HG02885 (cell line): ENCODE measurements at regions not wholly inside any gene's neighbourhood (a gene's known extent, or its start where the extent isn't known, plus 50 kb on each side); places are given as distances from the start of the nearest gene placed in this dataset.

Experiments
- ATAC-seq: cut with Tn5 transposase; IDR thresholded peaks from one replicate; pipeline ENCODE4 v1.9.1; 2021; ENCODE audit warnings: mild to moderate bottlenecking; ENCODE audit not compliant: unreplicated experiment, poor library complexity

DNA sequence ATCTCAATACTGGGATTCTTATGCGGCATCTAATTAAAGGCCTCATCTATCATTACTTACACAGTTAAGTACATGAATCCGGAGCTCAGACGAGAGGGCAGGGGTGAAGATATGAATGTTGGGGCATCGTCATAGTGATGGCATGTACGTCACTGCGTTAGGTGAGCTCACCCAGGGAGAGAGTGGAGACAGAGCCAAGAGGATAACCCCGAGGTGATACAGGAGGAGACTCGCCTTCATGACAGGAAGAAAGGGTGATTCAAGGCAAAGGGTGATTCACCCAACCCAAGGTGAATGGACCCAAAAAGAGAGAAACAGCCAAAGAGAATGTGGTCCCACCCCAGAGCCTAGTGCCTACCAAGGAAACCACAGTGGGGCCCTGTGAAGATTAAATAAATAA is 132.9 kb upstream of the BLID start:
- no peak for ATAC-seq

DNA sequence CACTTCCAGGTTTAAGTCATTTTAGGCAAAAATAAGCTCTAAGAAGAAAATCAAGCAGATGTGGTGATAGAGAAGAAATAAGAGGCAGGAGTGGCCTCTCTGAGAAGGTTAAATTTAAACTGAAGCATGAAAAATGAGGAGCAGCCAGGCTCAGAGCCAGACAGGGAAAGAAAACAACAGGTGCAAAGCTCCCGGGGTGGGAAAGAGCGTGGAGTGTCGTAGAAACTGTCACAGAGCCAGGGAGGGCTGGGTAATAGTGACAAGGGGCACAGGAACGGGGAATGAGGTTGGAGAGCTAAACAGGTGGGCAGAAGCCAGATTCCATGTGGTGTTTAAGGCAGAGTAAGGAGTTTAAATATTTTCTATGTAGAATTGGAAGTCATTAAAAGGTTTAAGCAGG is 132.1 kb upstream of the BLID start:
- no peak for ATAC-seq

DNA sequence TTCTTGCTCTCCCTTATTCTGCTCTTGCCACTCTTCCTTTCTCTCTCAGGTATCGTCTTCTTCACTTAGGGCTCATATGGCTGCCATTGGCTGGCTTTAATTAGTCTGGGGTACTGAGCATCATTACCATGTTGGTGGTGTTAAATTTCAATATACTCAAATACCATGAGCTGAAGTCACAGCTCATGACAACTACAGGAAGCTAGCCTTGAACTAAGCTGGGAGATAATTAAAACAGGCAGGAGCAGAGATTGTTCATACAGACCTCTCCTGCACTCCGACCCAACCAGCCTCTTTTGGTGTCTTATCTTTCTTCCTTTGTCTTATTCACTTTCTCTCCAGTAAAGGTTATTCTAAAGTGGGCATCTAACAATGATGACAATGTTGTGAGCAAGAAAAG is 130.9 kb upstream of the BLID start:
- ATAC-seq, result no peak

DNA sequence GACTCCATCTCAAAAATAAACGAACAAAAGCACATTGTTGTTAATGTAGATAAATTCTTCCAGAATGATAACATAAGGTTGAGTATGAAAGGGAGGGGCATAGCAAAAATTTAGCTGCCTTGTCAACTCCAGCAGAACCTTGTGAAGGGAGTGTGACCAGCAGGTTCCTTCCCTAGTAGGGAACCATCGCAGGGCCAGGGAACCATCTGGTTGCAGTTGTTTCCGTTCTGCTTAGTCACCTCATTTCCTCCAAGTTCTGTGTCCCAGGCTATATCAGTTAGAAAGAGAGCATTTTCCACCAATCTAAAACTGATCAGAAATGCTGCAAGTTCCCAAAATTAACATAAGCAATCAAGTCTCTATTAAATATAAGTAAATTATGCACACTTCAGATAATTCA is 126.7 kb upstream of the BLID start:
- ATAC-seq, result no peak

DNA sequence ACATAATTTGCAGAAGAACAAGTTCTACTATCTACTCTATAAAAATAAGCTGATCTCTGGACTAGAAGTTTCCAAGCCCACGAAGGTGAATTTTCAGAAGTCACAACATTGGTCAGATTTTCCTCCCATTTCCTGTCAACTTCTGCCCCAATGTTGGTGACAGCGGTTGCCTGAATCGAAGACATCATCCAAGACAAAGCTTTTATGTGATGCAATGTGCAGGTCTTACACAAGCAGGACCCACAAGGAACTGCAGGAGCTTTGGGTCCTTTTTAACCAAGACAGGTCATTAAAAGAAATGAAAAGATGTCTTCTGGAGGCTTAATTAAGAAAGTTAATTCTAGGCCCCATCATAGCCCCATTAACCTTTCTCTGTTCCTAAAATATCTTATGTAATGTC is 125.6 kb upstream of the BLID start:
- ATAC-seq, result no peak

DNA sequence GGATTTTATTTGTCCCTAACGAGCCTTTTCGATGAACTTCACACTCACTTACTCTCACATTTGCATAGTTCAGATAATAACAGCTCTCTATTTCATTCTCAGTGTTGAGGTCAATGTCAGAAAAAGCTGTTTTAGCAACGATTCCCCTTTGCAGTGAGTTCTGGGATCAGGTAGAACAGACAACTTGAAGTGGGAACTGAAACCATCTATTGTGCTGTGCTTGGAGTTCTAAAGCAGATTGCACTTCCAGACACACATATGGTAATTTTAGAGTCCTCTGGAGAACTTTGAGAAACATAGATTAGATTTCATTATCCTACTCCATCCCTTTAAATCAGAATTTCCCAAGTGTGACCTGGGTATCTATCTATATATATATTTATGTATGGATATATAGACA is 124.6 kb upstream of the BLID start:
- no peak for ATAC-seq

DNA sequence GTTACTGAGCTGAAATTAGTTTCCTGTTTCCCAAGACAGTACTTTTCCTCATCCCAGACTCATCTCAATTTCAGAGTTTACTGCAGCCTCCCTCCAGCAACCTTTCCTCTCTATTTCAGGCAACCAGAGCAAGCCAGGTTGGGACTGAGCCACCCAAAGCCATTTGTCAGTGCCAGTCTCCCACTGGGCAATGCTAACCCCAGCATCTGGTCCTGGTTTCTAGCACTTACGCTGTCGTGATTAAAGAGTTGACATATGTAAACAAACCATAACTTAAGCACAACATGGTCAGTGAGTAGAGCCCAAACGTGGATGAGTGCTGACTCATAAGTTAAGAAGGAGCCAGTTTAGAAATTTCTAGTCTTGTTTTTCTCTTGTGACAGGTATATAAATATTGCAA is 119.6 kb upstream of the BLID start:
- ATAC-seq, result no peak

DNA sequence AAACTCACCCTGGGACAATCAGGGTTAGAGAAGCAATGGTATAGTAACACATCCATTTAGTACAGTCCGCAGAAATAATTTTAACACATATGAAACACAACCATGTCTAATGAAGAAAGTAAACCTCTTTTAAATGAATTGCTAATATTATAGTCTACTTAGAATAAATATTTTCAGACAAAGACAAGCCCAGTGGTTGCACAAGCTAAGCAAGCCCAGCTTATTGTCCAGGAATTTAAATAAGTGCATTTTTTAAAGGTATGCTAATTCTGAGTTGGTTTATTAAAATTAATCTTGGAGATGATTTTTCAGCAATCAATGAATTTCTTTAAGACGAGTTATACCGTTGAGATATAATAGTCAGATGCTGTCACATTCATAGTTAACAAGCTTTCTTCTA is 118.8 kb upstream of the BLID start:
- no peak for ATAC-seq

DNA sequence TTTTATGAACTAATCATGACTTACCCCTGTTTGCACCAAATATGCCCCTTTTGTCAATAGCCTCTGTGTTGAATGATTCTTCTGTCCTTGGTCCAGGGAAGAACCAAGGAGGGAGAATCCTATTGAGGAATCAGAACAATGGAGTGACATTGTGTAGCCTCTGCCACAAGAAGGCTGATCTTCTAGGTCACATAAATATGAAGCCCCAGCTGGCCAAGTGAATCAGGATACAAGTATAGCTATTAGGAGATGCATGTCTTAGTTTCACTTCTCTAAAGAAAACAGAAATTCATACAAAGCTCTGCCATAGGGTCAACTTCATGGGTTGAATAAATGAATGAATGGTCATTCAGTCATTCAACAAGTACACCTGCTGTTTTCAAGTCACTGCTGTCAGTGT is 118.2 kb upstream of the BLID start:
- no peak for ATAC-seq

DNA sequence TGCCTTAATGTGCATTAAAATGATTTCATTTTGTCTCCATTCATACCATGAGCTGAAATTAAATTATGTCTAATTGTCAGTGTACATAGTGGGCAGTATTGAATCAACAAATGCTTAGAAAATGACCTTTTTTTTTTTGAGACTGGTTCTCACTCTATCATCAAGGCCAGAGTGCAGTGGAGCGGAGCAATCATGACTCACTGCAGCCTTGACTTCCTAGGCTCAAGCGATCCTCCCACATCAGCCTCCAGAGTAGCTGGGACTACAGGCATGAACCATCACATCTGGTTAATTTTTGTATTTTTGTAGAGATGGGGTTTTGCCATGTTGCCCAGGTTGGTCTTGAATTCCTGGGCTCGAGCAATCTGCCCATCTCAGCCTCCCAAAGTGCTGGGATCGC is 117.0 kb upstream of the BLID start:
- no peak for ATAC-seq

DNA sequence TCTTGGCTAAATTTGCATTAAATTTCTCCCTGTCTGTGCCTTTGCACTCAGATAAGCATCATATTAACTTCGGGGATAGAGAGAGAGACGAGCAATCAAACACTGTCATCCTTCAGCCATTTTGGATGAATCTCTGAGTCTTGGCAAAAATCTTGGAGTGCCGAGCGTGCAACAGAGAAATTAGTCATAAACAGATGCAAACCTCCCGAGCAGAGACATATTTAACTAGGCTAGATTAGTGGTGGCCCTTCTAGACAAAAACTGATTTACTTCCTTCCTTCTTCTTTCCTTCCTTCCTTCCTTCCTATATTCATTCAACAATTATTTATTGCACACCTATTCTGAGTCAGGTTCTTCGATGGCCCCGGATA is 114.4 kb upstream of the BLID start:
- no peak for ATAC-seq

DNA sequence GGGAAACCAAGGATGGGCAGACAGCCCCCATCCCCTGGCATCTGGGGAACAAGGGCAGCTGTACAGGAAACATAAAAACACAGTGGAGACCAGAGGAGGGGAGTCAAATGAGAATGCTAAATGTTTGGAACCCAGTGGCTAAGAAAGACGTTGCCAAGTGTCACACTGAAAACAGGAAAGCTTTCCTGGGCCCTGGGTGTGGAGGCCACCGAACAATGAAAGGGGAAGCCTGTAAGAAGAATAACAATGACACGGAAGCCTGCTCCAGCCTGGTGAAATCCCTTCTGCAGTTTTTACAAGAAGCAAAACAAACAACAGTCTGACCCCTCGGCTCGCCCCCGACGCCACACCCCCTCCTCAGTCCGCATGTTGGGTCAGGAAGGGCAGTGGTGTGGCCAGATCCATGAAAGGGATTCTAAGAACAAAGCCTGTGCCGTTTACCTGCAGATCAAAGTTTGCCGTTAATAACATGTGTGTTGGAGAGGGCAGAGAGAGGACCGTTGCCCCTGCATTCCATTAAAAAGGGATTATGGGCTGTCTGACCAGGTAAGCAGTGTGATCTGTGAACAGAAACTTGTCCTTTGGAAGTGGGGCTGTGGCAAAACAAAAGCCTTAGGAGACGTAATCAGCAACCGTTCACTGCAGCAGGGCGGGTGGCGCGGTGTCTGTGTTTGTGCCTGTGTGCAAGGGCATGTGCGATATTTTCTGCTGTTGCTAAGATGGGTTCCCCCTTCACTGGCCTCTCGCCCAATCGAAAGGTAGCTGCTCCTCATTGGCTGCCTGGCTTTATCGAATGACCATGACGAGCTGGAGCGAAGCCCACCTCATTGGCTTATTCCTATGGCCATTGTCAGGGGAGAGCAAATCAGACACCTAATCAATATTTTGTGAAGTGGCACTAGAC is 113.7 kb upstream of the BLID start:
- no peak for ATAC-seq

DNA sequence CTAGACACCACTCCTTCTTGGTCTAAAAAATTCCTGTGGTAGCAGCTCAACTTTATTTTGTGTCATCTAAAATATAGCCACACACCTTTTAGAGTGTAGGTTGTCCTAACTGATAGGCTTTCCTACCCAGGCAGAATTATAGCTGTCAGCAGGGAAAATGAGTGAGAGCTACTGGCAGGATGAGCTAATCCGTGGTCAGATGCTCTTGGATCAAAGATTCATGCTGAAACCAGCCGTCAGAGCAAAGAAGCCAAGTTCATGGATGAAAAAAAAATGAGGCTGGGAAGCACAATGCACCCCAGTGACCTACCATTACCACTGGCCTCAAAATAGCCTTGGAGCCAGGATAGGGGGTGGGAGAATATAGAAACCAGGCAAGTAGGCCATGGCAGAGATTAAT is 113.1 kb upstream of the BLID start:
- no peak for ATAC-seq

DNA sequence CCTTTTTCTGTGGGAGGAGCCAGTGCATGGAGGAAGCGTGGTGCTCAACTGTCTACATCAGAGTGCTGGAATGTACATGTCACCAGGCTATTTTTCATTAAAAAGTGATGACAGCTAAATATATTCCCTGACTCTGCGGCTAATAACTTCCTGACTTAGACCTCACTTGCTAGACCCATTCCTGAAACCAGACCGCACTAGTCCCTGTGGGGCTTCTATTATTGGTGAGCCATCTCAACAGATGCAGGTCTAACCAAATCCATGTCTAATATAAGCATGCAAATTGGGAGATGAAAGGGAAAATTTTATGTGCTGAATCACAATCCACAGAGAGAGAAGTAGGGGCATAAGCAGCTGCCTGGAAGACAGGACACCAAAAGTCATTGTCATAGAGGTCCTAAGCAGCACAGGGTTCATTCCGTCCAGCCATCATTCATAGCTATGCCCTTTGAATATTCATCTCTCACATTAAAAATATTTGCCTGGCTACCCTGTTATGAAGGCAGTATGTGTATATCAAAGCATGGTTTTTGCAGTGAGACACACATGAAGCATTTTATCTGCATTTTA is 110.9 kb upstream of the BLID start:
- ATAC-seq, result no peak

DNA sequence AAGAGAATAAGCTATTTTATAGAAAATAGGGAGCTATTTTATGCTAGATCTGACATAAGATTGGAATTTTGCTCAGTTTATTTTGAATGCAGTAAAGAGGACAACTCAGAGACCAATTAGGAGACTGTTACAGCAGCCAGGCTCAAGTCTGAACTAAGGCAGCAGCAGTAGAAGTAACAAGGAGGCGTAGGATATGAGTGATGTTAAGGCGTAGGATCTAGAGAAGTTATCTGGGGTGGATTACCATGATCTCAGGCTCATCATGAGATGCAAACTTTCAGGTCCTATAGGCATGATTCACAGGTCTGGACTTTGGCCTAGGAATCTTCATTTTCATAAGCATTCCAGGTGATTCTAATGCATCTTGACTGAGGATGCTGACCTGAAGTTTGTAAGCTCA is 108.9 kb upstream of the BLID start:
- ATAC-seq, result no peak

DNA sequence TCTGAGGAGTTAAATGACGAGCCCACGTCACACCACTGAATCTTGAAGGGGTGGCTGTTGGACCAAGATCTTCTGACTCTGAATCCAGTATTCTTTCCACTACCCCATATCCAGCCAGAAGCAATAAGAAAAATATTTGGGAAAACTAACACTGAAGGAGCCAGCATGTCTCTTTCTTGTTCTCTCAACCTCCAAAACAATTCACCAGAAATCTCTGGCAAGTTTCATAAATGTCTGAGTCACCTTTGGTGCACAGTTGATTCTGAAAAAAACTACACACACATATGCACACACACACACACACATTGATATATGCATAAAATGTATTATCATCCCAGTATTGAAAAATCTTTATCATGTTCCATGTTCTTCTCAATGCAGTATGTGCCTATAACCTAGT is 104.3 kb upstream of the BLID start:
- no peak for ATAC-seq

DNA sequence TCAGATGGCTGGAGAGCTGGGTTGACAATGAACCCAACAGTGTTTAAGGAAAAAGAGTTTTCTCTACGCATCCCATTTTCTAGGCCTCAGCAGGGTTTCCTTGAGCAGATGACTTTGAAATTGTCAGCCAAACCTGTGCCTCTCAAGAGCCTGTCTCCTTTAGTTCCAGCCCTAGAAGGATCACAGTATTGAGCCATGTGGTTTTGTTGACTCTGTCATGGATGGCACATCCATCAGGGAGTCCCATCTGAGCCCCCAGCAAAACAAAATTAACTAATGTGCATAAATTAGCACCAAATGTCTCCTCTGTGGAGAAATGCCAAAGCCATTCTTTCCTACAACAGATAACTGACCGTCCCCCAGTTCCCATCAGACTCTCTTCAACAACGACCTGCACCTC is 103.8 kb upstream of the BLID start:
- ATAC-seq, result no peak

DNA sequence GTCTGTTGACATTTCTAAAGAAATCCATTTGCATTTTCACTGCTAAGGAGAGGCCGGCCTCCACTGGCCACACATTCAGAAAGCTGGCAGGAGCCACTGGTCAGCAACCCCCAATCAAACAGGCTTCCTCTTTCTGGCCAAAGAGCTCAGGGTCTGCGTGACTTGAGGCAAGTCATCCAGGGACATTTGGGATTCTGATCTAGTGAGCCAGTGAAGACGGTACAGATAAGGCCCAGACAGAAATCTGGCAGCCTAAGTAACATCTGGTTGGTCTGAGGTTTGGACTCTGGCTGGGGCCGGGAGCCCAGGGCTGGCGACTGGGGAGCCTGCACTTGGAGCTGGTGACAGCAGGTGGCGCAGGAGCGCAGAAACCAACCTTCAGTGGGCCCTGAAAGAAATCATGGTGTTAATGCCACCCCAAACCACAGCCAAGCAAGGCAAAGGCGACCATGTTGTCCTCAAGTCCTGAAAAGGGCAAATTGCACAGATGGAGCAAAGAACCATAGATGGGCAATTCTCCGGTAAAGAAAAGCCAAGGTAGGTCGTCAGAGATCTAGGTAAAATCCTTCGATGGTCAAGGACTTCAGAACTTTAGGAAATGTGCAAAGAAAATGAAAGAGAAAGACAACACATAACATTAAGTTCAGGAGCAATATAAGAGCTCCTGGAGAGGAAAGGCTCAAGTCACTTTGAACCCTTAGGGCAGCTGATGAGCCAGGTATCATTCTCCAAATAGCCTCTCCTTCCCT is 99.4 kb upstream of the BLID start:
- ATAC-seq, result peak; percentile 77

DNA sequence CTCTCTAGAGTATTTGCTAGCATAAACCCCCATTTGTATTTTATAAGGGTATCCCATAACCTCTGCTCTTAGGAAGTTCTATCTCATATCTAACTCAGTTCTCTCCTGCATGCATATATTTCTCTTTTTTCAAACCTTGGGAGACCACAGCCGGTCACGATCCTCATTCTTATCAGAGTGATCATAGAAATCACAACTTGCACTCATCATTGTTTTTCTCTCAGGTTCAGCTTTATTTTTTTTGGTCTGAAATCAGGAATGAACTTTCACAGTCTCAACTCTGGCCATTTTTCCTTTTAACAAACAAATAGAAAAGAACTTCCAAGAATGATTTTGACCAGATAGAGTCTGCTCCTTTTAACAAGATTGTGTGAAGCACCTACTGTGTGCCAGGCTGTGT is 98.6 kb upstream of the BLID start:
- ATAC-seq, result no peak

DNA sequence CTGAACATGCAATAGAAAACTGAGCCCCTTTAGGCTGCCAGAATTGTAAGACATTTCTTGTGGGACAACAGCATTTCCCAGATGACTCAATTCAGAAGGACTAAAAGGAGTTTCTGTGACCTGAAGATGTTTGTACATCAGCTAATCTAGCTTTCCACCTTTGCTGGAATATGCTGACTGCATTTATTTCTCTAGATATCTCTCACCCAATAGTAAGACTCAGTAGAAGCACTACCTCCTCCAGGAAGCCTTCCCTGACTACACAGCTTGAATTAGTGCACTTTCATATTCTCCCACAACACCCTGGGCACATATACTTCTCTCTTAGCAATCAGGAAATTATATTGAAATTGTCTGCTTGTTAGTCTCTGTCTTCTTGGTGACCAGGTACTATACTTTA is 98.1 kb upstream of the BLID start:
- no peak for ATAC-seq

DNA sequence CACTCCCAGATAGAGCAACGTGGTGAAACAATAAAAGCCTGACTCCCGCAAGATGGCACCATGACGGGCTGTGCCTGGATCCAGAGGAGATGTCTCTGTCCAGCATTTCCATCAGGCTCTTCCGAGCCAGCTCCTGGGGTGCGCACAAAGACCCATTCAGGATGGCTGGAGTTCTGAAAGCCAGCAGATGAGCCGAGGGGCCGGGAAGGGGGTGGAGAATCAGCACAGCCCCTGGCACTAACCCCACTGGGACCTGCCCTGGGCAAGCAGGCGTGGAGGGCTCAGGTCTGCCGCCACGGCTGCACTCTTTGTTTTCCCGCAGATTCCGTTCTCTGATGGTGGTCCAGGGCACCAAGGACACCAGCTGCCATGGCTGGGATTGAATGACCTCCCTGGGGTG is 97.2 kb upstream of the BLID start:
- no peak for ATAC-seq
